ENCODE measurements at regions not wholly inside any gene's neighbourhood (a gene's known extent, or its start where the extent isn't known, plus 50 kb on each side); places are given as distances from the start of the nearest gene placed in this dataset.
"Not testable (repeated sequence)": the region's sequence is repeated elsewhere in the genome, so short reads cannot be mapped to it uniquely, and the experiment has no call there.

DNA sequence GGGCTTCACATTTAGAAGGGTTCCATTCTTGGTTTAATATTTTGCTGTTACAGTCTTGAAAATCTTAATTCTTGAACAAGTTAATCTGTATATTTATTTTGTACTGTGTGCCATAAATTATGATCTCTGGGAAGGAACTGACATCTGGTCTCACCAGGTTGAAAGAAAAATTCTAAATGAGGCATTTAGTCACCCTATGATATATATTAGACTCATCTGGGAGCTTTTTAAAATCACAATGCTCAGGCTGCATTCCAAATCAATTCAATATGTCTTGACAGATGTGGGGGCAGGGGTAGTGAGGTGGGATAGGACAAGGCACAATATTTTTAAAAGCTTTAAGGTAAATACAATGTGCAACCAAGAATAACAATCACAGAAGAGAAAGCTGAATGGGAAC, 569.2 kb downstream of the PRR16 start:
- no peak for DNase-seq
- no peak for ATAC-seq
- intact Hi-C loops (cut with DNase I, micrococcal nuclease): no loop called here

DNA sequence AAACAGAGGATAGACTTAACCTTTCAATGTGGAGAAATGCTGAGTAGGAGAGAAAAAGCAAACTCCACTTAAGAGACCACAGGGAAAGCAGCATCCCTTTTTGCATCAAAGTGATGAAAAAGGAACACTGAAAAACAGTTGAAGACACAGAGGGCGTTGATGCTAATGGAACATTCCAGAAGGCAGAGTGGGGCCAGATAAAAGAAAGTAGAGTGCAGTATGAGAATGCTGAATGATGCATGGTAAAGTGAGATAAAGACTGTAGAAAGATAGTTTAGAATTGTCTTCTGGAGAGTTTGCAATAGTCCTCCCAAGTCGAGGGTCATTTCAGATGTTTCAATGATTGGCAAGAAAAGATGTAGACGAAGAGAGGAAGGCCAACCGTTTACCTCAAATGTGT, 574.3 kb downstream of the PRR16 start:
- ATAC-seq (no peak), DNase-seq (no peak)
- intact Hi-C loops (cut with DNase I, micrococcal nuclease): no loop called here

DNA sequence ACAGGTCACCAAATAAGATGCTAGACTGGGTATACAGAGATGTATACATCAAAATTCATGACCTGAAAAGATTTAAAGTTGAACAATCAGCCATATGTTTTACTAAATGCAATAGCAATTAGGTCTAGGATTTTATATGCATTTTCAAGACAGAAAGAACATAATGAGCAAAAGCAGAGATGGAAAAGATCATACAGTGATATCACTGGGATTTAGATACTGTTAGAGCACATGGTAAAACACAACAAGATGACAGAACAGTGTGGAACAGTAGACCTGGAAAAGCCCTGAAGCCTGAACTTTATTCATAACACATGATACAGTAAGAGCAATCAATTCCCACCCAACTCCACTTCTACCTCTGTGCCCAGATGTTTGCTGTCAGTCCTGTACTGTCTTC, 585.9 kb downstream of the PRR16 start:
- ATAC-seq (no peak), DNase-seq (no peak)
- intact Hi-C loops (cut with DNase I, micrococcal nuclease): no loop called here

- intact Hi-C loops (cut with DNase I, micrococcal nuclease): no loop called here
- DNase-seq (no peak), ATAC-seq (no peak)
Measured at GRCh38 chr5:121053055-121053985, 589.2 kb downstream of the PRR16 start.

- intact Hi-C loops (cut with DNase I, micrococcal nuclease): no loop called here
- DNase-seq: no peak
- no peak for ATAC-seq
Measured at GRCh38 chr5:121055586-121055985, 591.5 kb downstream of the PRR16 start.

GRCh38 chr5:121064241-121064640, 600.1 kb downstream of the PRR16 start:
- DNase-seq; intact Hi-C loops (cut with DNase I, micrococcal nuclease); ATAC-seq: not testable (repeated sequence)

DNA sequence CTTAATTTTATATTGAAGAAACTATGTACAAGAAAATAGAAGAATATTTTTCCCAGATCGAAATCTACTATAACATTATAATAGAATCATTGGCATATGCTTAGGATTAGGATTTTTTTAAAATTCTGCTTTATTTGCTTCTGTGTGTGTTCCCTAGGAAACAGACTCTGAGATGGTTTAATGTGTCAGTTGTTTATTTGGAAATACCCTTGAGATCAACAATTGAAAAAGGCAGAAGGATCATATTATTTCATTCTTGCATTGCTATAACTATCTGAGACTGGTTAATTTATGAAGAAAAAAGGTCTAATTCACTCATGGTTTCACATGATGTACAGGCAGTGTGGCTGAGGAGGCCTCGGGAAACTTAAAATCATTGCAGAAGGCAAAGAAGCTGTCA, 622.6 kb downstream of the PRR16 start:
- DNase-seq: no peak
- intact Hi-C loops (cut with DNase I, micrococcal nuclease): no loop called here
- ATAC-seq: no peak

GRCh38 chr5:121087560-121087959, 623.5 kb downstream of the PRR16 start:
- intact Hi-C loops (cut with DNase I, micrococcal nuclease): no loop called here
- ATAC-seq: no peak

DNA sequence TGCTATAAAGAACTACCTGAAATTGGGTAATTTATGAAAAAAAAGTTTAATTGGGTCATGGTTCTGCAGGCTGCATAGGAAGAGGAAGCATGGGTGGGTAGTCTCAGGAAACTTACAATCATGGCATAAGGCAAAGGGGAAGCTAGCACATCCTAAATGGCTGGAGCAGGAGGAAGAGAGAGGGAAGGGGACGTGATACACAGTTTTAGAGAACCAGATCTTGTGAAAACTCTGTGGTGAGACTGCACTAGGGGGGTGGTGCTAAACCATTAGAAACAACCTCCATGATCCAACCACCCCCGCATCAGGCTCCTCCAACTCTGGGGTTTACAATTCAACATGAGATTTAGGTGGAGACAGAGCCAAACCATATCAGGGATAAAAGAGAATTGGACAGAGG, 624.2 kb downstream of the PRR16 start:
- intact Hi-C loops (cut with DNase I, micrococcal nuclease): no loop called here
- DNase-seq (no peak), ATAC-seq (no peak)

More at GRCh38 chr5:121087560-121087959, 623.5 kb downstream of the PRR16 start:
- no peak for DNase-seq

- no peak for ATAC-seq
- intact Hi-C loops (cut with DNase I, micrococcal nuclease): no loop called here
- DNase-seq: no peak
Measured at GRCh38 chr5:121090822-121091221, 626.7 kb downstream of the PRR16 start.

GRCh38 chr5:121100931-121101330, 636.8 kb downstream of the PRR16 start:
- ATAC-seq: no peak
- no peak for DNase-seq
- intact Hi-C loops (cut with DNase I, micrococcal nuclease): no loop called here

GRCh38 chr5:121105921-121106320, 641.8 kb downstream of the PRR16 start:
- ATAC-seq (no peak), DNase-seq (no peak)
- intact Hi-C loops (cut with DNase I, micrococcal nuclease): no loop called here

- intact Hi-C loops (cut with DNase I, micrococcal nuclease); ATAC-seq; DNase-seq: not testable (repeated sequence)
Measured at GRCh38 chr5:121106721-121107690, 642.9 kb downstream of the PRR16 start.

DNA sequence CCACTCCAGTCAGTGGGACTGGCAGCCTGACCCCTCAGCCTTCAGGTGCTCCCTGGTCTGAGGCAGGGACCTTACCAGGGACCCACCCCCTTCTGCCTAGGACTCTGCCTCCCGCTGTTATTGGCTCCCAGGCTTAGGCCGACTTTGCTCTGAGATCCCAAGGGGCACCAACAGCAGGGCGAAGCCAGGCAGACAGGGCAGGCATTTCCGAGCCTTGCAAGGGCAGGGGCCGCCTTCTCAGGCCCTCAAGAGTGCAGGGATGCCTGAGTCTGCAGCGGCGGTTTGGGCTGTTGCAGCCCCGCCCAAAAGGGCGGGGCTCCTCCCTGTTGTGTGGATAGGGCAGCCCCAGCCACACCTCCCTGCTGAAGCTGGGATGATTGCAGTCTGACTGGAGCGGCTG, 644.6 kb downstream of the PRR16 start:
- intact Hi-C loops (cut with DNase I, micrococcal nuclease): no loop called here
- DNase-seq (no peak), ATAC-seq (no peak)

- intact Hi-C loops (cut with DNase I, micrococcal nuclease): no loop called here
Measured at GRCh38 chr5:121109817-121110216, 645.7 kb downstream of the PRR16 start.

DNA sequence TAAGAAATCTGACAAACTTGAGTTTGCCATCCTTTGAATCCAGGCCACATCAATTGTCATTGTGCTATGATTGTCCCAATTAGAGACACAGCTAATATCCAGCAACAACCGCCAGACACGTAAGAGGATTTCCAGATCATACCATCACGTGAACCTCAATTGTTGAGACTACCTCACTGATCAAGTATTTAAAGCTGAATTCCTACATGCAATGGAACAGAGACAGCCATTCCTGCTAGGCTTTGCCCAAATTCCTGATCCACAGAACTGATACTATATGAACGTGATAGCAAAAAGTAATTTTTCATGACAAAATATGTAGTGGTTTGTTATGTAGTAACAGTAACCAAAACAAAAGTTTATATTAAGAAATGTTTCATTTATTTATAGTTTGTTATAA, 657.7 kb downstream of the PRR16 start:
- intact Hi-C loops (cut with DNase I, micrococcal nuclease): no loop called here
- no peak for ATAC-seq
- DNase-seq: no peak

More at GRCh38 chr5:121109817-121110216, 645.7 kb downstream of the PRR16 start:
- ATAC-seq: no peak
- DNase-seq: no peak

DNA sequence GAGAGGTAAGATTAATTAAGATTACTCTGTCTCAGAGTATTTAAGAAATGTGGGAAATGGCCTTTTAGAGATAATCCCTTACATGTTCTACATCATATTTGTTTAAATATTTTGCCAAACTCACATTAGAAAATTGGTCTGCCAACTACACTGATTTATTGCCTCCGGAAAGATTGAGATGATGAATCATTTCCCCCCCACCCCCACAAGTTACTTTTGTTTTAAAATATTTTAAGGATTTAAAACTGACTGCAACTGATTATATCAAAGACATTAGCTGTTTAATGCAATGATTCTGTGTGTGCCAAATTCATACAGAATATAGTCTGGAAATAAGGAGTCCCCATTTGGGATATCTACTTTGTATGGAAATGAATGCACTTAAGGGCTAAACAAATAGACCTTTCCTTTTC, 674.4 kb downstream of the PRR16 start:
- intact Hi-C loops (cut with DNase I, micrococcal nuclease): no loop called here

DNA sequence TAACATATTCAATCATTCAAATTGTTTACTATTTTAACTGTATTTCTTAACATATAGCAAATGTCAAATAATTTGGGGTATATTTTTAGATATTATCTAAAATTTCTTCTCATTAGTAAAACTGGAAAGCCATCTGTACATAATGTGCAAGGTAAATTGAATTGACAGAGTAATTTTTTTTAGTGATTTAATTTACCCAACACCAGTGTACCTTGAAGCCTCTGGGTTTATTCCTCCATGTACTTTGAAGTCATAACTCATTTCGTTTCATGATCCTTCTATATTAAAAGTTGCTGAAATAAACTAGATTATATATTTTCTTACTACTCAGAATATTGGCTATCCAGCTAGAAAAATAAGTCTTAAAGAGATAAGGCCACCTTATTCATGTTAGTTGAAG, 674.9 kb downstream of the PRR16 start:
- intact Hi-C loops (cut with DNase I, micrococcal nuclease): no loop called here
- DNase-seq (no peak), ATAC-seq (no peak)

More for the DNA sequence above, 674.4 kb downstream of the PRR16 start:
- DNase-seq: no peak
- ATAC-seq: no peak

GRCh38 chr5:121144764-121145163, 680.7 kb downstream of the PRR16 start:
- intact Hi-C loops (cut with DNase I, micrococcal nuclease): no loop called here
- DNase-seq (no peak), ATAC-seq (no peak)

DNA sequence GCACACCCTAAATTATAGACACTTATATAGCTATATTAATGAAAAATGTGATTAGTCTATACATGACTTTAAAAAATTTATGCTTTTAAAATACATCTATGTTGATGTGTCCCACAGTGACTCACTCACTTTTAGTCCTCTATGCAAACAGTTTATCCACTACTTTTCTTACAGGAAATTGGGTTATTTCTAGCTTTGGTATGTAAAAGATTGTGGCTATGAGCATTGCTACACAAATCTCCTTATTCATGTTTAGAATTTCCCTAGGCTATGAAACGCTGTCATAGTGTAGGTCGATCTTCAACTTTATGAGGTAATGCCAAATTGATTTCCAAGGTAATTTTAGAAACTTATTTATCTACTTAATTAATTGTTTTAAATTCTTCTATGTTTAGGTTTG, 687.4 kb downstream of the PRR16 start:
- intact Hi-C loops (cut with DNase I, micrococcal nuclease): no loop called here

More for the DNA sequence above, 687.4 kb downstream of the PRR16 start:
- DNase-seq (no peak), ATAC-seq (no peak)
